Mammary epithelial cell (primary cell): ENCODE measurements at regions not wholly inside any gene's neighbourhood (a gene's known extent, or its start where the extent isn't known, plus 50 kb on each side); places are given as distances from the start of the nearest gene placed in this dataset.

Experiments
- CTCF ChIP-seq, 2 donors: IDR thresholded peaks in 1 of 2; conservative IDR thresholded peaks in 1 of 2; 2 replicates each; pipeline ENCODE4 v1.5.1; 2011 to 2012; ENCODE audit warnings: inconsistent platforms in 2 of 2, low read length in 2 of 2, mild to moderate bottlenecking in 2 of 2, control low read depth in 1 of 2, low read depth in 1 of 2; ENCODE audit not compliant: insufficient read depth in 1 of 2; ENCODE audit errors: extremely low read depth in 1 of 2
- EZH2 ChIP-seq: IDR thresholded peaks from 2 replicates; pipeline ENCODE4 v1.6.1; 2012; ENCODE audit warnings: low read length, inconsistent platforms, borderline replicate concordance

GRCh38 chr5:159702301-159702700 is 214.0 kb upstream of the ADRA1B start:
- TF ChIP-seq CTCF (conservative IDR thresholded peaks at IDR 0.05 in 1 of 2, IDR thresholded peaks at IDR 0.05 in 1 of 2; ENCODE audit: extremely low read depth in 1 of 2, insufficient read depth in 1 of 2, low read depth in 1 of 2, low read length in 2 of 2): no peak
- TF ChIP-seq EZH2: no peak
